HG03439 (cell line): ENCODE measurements at regions not wholly inside any gene's neighbourhood (a gene's known extent, or its start where the extent isn't known, plus 50 kb on each side); places are given as distances from the start of the nearest gene placed in this dataset.

Experiments
- ATAC-seq: cut with Tn5 transposase; IDR thresholded peaks from one replicate; pipeline ENCODE4 v1.9.1; 2021; ENCODE audit warnings: mild to moderate bottlenecking, moderate library complexity; ENCODE audit not compliant: unreplicated experiment

- no peak for ATAC-seq
Measured at GRCh38 chr16:64475627-64476351, 646.1 kb downstream of the CDH11 start.

- no peak for ATAC-seq
Measured at GRCh38 chr16:64470916-64471315, 650.9 kb downstream of the CDH11 start.

- no peak for ATAC-seq
Measured at GRCh38 chr16:64469906-64470702, 651.8 kb downstream of the CDH11 start.

GRCh38 chr16:64469351-64469750 is 652.5 kb downstream of the CDH11 start:
- no peak for ATAC-seq

GRCh38 chr16:64468515-64469090 is 653.3 kb downstream of the CDH11 start:
- no peak for ATAC-seq

- ATAC-seq: no peak
Measured at GRCh38 chr16:64459821-64460220, 662.0 kb downstream of the CDH11 start.

- no peak for ATAC-seq
Measured at GRCh38 chr16:64459402-64459801, 662.5 kb downstream of the CDH11 start.

GRCh38 chr16:64455275-64455674 is 666.6 kb downstream of the CDH11 start:
- ATAC-seq: no peak

- ATAC-seq: no peak
Measured at GRCh38 chr16:64453646-64454045, 668.2 kb downstream of the CDH11 start.

GRCh38 chr16:64452446-64452845 is 669.4 kb downstream of the CDH11 start:
- ATAC-seq: no peak

GRCh38 chr16:64450177-64450576 is 671.7 kb downstream of the CDH11 start:
- ATAC-seq: no peak

GRCh38 chr16:64449506-64449905 is 672.4 kb downstream of the CDH11 start:
- no peak for ATAC-seq

GRCh38 chr16:64445649-64446048 is 676.2 kb downstream of the CDH11 start:
- no peak for ATAC-seq

GRCh38 chr16:64445245-64445644 is 676.6 kb downstream of the CDH11 start:
- no peak for ATAC-seq

- ATAC-seq: no peak
Measured at GRCh38 chr16:64440421-64440831, 681.4 kb downstream of the CDH11 start.

- no peak for ATAC-seq
Measured at GRCh38 chr16:64440005-64440404, 681.9 kb downstream of the CDH11 start.

- ATAC-seq: no peak
Measured at GRCh38 chr16:64437706-64438324, 684.0 kb downstream of the CDH11 start.

- ATAC-seq: no peak
Measured at GRCh38 chr16:64434526-64435069, 687.3 kb downstream of the CDH11 start.

GRCh38 chr16:64428463-64429113 is 693.3 kb downstream of the CDH11 start:
- ATAC-seq: no peak

GRCh38 chr16:64426131-64426666 is 695.7 kb downstream of the CDH11 start:
- ATAC-seq: no peak
